ENCODE measurements at regions not wholly inside any gene's neighbourhood (a gene's known extent, or its start where the extent isn't known, plus 50 kb on each side); places are given as distances from the start of the nearest gene placed in this dataset.
"Not testable (repeated sequence)": the region's sequence is repeated elsewhere in the genome, so short reads cannot be mapped to it uniquely, and the experiment has no call there.

DNA sequence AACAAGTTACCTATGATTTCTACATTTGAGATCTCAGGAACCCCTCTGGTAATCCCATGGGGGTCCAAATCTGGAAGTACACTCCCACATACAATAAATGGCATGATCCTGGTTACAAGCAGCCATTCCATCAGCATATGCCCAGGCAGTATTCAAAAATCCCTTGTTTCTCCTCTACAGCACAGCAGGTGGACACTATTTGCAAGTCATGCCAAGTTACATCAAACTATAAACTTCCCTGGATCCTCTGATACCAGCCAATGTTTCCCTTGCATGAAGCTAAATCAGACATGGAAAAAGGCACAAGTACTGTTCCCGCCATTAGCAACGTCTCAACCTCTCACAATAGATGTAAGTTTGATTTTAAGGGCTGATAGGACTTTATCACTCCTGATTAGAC lies 134.5 kb upstream of the PRSS16 start:
- DNase-seq: no peak

DNA sequence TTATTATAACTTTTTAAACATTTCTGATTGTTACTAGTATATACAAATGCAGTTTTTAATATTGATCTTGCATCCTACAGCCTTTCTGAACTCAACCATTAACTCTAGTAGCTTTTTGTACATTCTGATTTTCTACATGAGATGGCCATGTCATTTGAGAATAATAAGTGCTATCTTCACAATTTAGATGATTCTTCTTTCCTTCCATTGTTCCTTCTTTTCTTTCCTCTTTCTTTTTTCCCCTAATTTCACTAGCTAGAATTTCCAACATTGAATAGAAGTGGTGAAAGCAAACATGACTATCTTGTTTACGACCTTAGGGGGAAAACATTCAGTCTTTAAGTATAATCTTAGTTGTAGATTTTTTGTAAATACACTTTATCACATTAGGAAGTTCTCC lies 128.2 kb upstream of the PRSS16 start:
- DNase-seq: no peak

GRCh38 chr6:27119761-27120160 lies 127.7 kb upstream of the PRSS16 start:
- no peak for DNase-seq

DNA sequence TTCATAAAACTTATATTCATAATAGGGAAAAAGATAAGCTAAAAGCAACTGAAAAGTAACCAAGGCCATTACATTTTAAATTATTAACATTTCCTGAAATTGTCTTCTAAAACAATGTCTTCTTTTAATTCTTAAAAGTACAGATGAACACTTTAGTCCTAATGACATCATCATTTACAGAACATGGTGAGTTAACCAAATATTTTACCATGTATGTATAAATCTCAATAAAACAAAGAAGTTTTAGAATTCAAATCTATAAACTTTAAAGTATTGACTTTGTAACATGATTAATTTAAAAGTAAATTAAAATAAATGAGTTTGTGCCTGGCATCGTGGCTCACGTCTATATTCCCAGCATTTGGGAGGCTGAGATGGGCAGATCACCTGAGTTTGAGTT lies 125.9 kb upstream of the PRSS16 start:
- no peak for DNase-seq

GRCh38 chr6:27124252-27124657 lies 123.2 kb upstream of the PRSS16 start:
- no peak for DNase-seq

DNA sequence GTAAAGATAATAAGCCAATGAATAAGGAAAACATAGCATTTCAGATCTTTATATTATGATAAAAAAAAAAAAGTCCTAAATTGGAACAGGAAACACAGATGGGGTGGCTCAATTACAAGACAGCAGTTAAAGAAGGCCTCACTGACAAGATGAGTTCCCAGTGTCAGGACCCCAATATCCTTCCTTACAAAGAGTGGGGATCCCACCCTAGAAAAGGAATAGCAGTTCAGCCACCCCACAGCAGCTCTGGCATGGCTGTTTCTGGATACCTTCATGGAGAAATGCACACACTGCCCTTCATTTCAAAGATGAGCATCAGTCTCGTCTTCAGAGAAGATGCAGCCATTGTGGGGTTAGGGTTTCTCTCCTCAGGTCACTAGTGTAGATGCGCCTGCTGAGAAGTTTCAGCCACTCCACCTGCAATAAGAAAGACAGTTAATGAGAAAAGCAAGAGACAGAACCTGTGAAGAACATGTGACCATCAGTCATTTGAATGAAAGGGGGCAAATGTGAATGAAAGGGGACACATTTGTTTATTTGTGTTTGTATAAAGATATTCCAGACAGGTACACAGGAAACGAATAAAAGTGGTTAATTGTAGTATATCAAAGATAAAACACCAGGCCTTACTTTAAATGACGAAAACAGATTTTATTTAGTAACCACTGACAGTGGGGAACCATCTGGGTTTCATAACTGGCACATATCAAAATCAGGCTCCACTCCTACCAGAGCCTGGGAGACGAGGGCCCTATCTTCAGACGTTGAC lies 121.3 kb upstream of the PRSS16 start:
- DNase-seq: no peak

DNA sequence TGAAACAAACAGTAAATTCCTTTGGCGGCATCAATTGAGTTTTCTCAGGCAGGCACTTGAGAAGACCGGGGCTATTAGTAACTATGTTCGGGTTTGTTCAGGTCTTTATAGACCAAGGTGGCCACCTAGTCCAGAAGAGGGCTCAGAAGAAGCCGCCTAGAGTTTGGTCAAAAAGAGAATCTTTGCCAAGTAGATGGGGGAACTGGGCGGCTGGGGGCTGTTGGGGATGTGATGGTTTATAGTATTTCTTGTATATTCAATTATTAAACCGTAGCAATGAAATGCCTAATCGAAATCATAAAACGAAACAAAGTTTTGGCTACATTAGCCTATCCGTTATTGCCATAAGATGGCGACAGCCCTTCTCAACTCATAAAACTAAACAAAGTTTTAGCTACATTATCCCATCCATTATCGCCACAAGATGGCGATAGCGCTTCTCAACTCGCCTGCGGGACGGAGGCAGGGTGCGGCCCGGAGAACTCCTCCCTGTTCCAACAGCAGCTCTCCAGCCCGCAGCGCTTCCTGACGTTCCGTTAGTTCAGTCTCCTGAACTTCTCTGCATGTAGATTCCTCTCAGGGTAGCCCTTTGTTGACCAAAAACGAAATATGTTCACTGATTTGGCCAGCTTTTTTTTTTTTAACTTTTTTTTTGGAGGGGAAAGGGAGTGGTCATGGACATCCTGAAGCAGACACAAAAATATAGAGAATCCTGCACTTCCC lies 120.5 kb upstream of the PRSS16 start:
- DNase-seq: peak; percentile 81

DNA sequence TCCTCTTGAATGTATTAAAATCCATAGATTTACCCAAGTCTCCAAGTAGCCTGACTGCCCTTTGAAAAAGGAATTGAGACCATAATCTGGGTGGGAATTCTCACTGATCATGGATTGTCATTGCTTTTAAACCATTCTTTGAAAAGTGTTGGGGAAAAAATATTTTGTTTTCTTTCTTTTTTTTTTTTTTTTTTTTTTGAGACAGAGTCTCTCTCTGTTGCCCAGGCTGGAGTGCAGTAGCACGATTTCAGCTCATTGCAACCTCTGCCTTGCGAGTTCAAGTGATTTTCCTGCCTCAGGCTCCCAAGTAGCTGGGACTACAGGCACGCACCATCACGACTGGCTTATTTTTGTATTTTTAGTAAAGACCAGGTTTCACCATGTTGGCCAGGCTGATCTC lies 119.6 kb upstream of the PRSS16 start:
- not testable (repeated sequence) for DNase-seq

- no peak for DNase-seq
Measured at GRCh38 chr6:27128311-27129094, 119.0 kb upstream of the PRSS16 start.

DNA sequence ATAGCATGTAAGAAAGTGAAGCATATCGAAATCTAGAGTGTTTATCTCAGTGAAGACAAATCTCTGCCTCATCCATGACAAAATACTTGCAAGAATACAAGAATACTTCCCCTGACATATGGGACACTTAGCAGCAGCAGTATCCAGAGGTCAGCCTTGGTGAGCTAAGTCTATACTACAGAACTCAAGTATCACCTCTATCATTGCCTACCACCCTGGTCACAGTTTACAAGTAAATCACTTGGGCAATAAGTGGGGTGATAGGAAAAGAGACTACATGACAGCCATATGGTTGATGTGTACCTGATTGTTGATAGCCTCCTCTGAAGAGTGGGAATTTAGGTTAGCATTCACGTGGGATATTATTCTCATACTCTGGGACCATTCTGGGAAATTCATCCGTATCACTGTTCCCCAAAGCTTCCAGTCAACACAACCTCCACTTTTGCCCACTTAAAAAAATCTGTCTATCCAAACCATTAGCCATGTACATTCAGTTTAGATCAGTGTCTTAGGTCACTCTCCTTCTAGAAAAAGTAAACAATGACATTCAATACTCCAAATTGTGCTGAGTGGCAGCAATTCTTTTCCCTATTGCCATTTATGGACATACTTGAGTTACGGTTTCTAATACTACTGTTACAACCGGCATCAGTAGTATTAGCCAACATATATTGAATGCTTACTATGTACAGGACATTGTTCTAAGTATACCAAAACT lies 118.2 kb upstream of the PRSS16 start:
- no peak for DNase-seq

GRCh38 chr6:27129917-27130316 lies 117.6 kb upstream of the PRSS16 start:
- no peak for DNase-seq

DNA sequence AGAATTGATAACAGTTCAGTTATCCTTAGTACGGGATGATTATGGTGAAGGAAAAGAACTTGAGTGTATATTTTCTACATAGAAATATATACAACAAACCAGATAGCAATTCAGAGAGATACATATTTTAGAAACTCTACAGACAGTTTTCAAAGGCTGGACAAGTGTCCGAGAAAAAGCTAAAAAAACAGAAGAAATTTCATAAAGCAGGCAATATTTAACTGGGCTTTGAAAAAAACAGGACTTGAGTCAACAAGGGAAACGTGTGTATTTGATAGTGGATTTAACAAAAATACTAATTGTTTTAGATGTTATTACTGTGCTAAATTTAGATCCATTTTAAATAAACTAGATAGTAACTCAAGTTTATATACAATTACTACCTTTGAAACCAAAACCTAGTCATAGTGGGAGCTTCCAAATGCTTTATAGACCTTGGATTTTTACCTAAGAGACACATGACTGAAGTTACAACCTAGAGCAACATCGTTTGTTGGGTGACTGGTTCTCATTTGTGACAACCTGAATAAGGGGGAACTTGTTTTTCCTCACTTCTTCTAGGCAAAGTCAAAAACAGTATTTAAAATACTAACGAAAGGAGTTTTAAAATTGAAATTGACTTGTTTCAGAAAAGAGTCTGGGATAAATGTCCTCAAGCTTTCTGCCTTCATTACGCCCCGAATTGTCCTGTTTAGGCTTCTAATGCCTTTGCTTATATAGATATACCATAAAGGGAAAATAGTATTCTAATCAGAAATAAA lies 116.7 kb upstream of the PRSS16 start:
- no peak for DNase-seq

- DNase-seq: not testable (repeated sequence)
Measured at GRCh38 chr6:27132282-27132531, 115.3 kb upstream of the PRSS16 start.

DNA sequence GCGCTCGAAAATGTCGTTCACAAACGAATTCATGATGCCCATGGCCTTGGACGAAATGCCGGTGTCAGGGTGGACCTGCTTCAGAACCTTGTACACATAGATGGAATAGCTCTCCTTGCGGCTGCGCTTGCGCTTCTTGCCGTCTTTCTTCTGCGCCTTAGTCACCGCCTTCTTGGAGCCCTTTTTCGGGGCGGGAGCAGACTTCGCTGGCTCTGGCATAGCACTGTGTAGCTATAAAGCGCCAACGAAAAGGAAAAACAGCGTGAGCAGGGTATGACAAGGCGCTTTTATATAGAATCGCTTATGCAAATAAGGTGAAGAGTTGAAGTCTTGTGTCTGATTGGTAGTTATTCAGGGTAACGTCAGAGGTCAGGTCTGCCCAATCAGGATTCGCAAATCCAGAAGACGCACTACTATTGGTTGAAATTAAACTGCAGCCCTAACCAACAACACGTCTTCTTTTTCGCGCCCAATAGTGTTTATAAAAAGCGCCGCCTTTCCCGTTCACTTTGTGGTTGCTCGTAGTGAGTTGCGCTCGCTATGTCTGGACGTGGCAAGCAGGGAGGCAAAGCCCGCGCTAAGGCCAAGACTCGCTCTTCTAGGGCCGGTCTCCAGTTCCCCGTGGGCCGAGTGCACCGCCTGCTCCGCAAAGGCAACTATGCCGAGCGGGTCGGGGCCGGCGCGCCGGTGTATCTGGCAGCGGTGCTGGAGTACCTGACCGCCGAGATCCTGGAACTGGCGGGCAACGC lies 114.8 kb upstream of the PRSS16 start:
- peak; percentile 98 for DNase-seq

DNA sequence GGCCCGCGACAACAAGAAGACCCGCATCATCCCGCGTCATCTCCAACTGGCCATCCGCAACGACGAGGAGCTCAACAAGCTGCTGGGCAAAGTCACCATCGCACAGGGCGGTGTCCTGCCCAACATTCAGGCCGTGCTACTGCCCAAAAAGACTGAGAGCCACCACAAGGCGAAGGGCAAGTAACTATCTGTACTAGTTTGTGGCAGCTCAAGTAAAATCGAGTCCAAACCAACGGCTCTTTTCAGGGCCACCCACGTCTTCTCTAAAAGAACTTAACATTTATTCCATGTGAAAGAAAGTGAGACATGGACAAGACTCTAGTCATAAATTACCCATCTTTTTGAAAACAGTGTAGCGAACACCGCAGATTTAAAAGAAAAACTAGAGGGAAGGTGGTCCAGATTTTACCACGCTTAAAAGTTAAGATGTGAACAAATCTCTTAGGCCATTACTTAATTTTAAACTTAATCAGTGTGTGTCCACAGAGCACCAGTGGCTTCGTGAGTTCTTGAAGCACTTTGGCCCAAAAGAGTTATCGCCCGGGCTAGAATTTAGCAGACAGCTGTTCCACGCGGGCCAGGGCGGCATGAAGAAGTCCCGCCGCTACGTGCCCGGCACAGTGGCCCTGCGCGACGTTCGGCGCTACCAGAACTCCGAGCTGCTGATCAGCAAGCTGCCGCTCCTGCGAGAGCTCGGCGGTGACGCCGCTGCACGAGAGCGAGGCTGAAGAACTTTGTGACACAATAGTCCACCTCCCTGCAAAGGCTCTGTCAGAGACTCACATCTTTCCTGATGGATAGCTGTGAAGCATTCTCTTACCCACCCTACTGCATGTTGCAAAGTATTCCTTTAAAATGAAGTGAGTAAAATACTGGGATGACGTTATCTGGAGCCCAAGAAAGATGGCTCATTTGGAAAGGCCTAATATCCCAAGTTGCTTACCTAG lies 113.9 kb upstream of the PRSS16 start:
- peak; percentile 72 for DNase-seq

- DNase-seq: no peak
Measured at GRCh38 chr6:27135087-27135657, 112.3 kb upstream of the PRSS16 start.

GRCh38 chr6:27136077-27136644 lies 111.3 kb upstream of the PRSS16 start:
- DNase-seq: no peak

DNA sequence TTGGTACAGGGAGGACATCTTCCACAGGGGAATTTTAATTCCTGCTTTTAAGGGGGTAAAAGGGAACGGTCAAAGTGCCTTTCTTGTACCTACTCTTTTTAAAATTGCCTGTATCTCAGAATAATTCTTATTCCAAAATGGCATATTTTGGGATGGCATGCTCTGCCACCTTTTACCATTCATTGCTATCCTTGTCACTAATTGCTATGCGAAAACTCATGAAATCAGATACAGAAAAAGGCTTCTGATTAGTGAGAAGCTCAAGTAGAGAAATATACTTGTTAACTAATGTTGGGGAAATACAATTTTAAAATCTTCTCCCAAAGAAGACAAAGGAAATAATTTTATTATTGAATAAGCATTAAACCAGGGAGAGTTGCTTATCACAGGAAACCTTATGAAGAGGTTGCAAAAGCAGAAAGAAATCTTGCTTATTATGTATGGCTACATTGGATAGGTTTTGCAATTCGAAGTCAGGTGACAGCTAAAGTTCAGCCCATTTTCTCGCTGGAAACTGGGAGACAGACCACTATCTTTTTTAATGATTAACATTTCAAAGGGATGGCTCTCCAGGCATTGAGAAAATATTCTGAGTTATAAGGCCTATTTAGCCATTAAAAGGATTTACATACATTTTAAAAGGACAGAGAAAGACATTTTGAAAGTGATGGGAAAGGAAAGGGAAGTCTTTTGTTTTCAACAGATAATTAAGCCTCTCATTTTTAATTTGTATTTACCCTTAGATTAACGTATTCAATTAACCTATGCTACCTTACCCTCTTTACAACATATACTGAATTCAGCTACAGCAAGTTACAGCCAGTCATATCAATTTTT lies 110.3 kb upstream of the PRSS16 start:
- no peak for DNase-seq

DNA sequence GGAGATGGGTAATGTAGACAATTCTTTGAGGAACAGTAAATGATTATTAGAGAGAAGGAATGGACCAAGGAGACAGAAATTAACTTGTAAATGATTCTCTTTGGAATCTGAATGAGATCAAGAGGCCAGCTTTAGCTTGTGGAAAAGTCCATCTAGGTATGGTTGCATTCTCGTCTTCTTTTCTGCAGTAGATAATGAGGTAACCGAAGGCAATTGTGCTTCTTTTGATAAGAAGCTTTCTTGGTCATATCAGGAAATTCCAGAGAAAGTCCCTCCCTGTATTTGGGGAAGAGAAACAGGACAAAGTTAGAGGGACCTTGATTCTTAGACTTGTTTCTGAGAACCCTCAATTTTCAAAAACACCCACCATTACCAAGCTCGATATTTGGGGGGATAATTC lies 109.1 kb upstream of the PRSS16 start:
- no peak for DNase-seq
